Prostate gland (tissue), 2 donors: ENCODE measurements at regions not wholly inside any gene's neighbourhood (a gene's known extent, or its start where the extent isn't known, plus 50 kb on each side); places are given as distances from the start of the nearest gene placed in this dataset.

Experiments used
- POLR2A ChIP-seq: fragments of 450-650 bp; IDR thresholded peaks from one replicate; pipeline ENCODE4 v1.6.1; 2016; ENCODE audit warnings: antibody characterized with exemption, mild to moderate bottlenecking
- POLR2AphosphoS5 ChIP-seq: sonication (generic); formaldehyde crosslinking; IDR thresholded peaks from one replicate; pipeline ENCODE4 v1.6.1; 2017; ENCODE audit warnings: antibody characterized with exemption
- TF ChIP-seq, protein P1 (sequence below), 4 experiments: fragments of 200-600 bp in 2 of 4; fragments of 450-650 bp in 2 of 4; sonication (generic) in 2 of 4; IDR thresholded peaks; 1 replicate in 3 of 4; 2 replicates in 1 of 4; pipeline ENCODE4 v1.5.1; 2016 to 2019; ENCODE audit warnings: antibody characterized with exemption in 4 of 4, mild to moderate bottlenecking in 2 of 4, moderate library complexity in 2 of 4

DNA sequence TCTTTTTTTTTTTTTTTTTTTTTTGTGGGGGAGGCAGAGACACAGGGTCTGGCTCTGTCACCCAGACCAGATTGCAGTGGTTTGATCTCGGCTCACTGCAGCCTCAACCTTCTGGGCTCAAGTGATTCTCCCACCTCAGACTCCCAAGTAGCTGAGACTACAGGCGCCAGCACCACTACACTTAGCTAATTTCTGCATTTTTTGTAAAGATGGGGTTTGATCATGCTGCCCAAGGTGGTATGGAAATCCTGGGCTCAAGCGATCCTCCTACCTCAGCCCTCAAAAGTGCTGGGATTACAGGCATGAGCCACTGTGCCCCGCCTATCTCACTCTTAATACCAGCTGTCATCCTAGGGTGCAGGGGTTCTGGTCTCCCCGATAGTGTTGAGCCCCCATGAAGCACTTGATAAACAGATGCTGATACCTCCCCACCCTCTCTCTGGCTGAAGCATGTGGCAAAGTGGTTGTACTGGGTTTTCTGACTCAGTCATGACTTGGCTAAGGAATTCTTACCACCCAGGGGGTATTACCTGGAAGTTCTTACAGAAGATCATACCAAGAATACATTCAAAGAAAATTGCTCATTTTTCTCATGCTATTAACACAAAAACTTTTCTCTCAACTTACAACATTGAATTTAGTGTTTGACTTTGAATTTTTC lies 110.2 kb upstream of the DAPK1 start:
- TF ChIP-seq, protein P1, sequence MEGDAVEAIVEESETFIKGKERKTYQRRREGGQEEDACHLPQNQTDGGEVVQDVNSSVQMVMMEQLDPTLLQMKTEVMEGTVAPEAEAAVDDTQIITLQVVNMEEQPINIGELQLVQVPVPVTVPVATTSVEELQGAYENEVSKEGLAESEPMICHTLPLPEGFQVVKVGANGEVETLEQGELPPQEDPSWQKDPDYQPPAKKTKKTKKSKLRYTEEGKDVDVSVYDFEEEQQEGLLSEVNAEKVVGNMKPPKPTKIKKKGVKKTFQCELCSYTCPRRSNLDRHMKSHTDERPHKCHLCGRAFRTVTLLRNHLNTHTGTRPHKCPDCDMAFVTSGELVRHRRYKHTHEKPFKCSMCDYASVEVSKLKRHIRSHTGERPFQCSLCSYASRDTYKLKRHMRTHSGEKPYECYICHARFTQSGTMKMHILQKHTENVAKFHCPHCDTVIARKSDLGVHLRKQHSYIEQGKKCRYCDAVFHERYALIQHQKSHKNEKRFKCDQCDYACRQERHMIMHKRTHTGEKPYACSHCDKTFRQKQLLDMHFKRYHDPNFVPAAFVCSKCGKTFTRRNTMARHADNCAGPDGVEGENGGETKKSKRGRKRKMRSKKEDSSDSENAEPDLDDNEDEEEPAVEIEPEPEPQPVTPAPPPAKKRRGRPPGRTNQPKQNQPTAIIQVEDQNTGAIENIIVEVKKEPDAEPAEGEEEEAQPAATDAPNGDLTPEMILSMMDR (IDR thresholded peaks at IDR 0.05) = no peak
- TF ChIP-seq POLR2AphosphoS5 (no peak), POLR2A (no peak)
